RWPE1 (cell line): ENCODE measurements at regions not wholly inside any gene's neighbourhood (a gene's known extent, or its start where the extent isn't known, plus 50 kb on each side); places are given as distances from the start of the nearest gene placed in this dataset.

Experiments
- CTCF ChIA-PET: fragments of 350-600 bp; sonication (Branson Sonifier 250); formaldehyde crosslinking; extraction: SDS; loops from one replicate; lab custom pipeline; 2021; lab: Yijun Ruan, JAX
- POLR2A ChIA-PET: fragments of 400-600 bp; formaldehyde crosslinking; extraction: SDS; loops from one replicate; lab custom pipeline; 2020; ENCODE audit warnings: antibody characterized with exemption; ENCODE audit not compliant: low non-redundant PET; lab: Yijun Ruan, JAX
- DNase-seq: peaks from one replicate; pipeline ENCODE4 v3.0.0; 2012; ENCODE audit warnings: low spot score
- H3K27ac ChIP-seq: fragments of 450-650 bp; 2 replicates; pipeline ENCODE4 v1.5.1; 2017
- TF ChIP-seq, protein P1 (sequence below): fragments of 450-650 bp; conservative IDR thresholded peaks from 2 replicates; pipeline ENCODE4 v1.5.1; 2017; ENCODE audit warnings: low read depth, mild to moderate bottlenecking

GRCh38 chr6:2552526-2553154 lies 198.1 kb downstream of the MYLK4 start:
- ChIA-PET POLR2A (no interaction called here), CTCF (interaction anchor here (0.6 kb wide), 1 partner anchor 263 kb away, joined by 3 read pairs; no protein-coding TSS in a partner anchor)
- TF ChIP-seq, protein P1, sequence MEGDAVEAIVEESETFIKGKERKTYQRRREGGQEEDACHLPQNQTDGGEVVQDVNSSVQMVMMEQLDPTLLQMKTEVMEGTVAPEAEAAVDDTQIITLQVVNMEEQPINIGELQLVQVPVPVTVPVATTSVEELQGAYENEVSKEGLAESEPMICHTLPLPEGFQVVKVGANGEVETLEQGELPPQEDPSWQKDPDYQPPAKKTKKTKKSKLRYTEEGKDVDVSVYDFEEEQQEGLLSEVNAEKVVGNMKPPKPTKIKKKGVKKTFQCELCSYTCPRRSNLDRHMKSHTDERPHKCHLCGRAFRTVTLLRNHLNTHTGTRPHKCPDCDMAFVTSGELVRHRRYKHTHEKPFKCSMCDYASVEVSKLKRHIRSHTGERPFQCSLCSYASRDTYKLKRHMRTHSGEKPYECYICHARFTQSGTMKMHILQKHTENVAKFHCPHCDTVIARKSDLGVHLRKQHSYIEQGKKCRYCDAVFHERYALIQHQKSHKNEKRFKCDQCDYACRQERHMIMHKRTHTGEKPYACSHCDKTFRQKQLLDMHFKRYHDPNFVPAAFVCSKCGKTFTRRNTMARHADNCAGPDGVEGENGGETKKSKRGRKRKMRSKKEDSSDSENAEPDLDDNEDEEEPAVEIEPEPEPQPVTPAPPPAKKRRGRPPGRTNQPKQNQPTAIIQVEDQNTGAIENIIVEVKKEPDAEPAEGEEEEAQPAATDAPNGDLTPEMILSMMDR = no peak
- no peak overlapping the region for H3K27ac ChIP-seq
- DNase-seq = no peak

DNA sequence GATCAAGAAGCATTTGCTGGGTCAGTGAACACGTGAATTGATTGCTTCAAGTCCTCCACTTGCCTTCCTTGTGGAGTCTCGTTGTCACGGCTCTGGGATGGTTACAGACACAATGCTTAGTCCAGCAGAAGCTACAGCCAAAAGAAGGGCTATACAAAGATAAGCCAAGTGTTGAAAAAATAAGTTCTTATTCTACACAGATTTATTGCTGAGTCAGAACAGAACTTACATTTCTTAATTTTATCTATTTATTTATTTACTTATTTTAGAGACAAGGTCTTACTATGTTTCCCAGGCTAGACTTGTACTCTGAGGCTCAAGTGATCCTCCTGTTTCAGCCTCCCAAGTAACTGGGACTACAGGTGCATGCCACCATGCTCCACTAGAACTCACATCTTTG lies 199.0 kb downstream of the MYLK4 start:
- CTCF ChIA-PET = no interaction called here
- H3K27ac ChIP-seq = no peak overlapping the region
- POLR2A ChIA-PET = no interaction called here
- TF ChIP-seq, protein P1 = no peak
- no peak for DNase-seq

GRCh38 chr6:2550247-2550646 lies 200.5 kb downstream of the MYLK4 start:
- POLR2A ChIA-PET = no interaction called here
- no peak overlapping the region for H3K27ac ChIP-seq
- DNase-seq = no peak
- TF ChIP-seq, protein P1 = no peak
- CTCF ChIA-PET = no interaction called here

DNA sequence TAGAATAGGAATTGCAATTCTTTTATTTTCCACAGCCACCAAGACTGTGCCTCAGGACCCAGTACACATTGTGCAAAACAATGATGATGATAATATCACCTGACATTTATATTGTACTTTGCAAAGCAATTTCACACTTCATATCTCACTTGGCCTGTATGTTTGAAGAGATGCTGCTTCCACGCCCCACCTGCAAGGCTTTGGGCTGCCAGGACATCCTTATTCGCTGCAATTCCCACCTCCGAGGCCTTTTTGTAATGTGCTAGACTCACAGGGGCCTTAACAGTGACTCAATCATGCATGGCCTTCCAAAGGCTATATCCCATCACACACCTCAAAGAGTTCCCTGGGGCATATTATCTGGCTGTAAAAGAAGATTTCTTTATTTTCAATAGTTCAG lies 200.9 kb downstream of the MYLK4 start:
- no peak overlapping the region for H3K27ac ChIP-seq
- TF ChIP-seq, protein P1 = no peak
- ChIA-PET CTCF (no interaction called here), POLR2A (no interaction called here)
- no peak for DNase-seq

- ChIA-PET POLR2A (no interaction called here), CTCF (no interaction called here)
- no peak overlapping the region for H3K27ac ChIP-seq
- no peak for DNase-seq
- TF ChIP-seq, protein P1 = no peak
These were observed 203.4 kb downstream of the MYLK4 start for GRCh38 chr6:2547355-2547754.

DNA sequence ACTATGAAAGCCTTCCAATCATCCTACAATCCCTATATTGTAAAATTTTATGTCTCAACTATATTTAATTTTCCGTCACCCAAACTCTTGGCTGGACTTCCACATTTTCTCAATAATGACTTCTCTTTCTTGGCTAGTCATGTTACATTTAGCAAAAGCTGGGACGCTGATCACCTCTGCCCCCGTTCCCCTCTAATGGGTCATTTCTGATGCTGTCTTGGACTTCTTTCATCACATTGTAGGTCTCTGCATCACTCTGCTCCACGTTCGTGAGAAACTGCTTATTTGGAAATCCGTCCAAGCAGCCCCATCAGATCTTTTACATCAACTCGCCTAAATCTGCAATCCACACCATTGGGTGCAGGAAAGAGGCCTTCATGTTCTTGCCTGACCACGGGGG lies 203.8 kb downstream of the MYLK4 start:
- no peak overlapping the region for H3K27ac ChIP-seq
- TF ChIP-seq, protein P1 = no peak
- ChIA-PET POLR2A (no interaction called here), CTCF (no interaction called here)
- DNase-seq = no peak
